Stomach (tissue), 8 donors: ENCODE measurements at regions not wholly inside any gene's neighbourhood (a gene's known extent, or its start where the extent isn't known, plus 50 kb on each side); places are given as distances from the start of the nearest gene placed in this dataset.

ENCODE experiments used
- DNase-seq, 2 donors: peaks; one replicate each; pipeline versions ENCODE4 v3.0.0 to v3.0.0-alpha.2; 2013 to 2019
- H3K27ac ChIP-seq, 5 donors: fragments of 200-600 bp in 4 of 5; sonication (generic) in 4 of 5; one replicate each; pipeline ENCODE4 v1.5.1; 2013 to 2019; ENCODE audit warnings: mild to moderate bottlenecking in 1 of 5, moderate library complexity in 1 of 5
- H3K27me3 ChIP-seq, 3 donors: fragments of 200-600 bp; sonication (generic); one replicate each; pipeline ENCODE4 v1.5.1; 2017 to 2019; ENCODE audit warnings: mixed run types in 1 of 3
- H3K36me3 ChIP-seq, 4 donors: fragments of 200-600 bp; sonication (generic); 1 replicate in 3 of 4; 2 replicates in 1 of 4; pipeline ENCODE4 v1.5.1; 2016 to 2019
- H3K4me1 ChIP-seq, 4 donors: fragments of 200-600 bp; sonication (generic); one replicate each; pipeline ENCODE4 v1.5.1; 2016 to 2019
- H3K4me3 ChIP-seq, 4 donors: fragments of 200-600 bp; sonication (generic) in 3 of 4; one replicate each; pipeline ENCODE4 v1.5.1; 2016 to 2019; ENCODE audit warnings: mild to moderate bottlenecking in 1 of 4
- H3K9me3 ChIP-seq, 4 donors: fragments of 200-600 bp; sonication (generic); one replicate each; pipeline ENCODE4 v1.5.1; 2016 to 2019
- CTCF ChIP-seq, 7 experiments: fragments of 450-650 bp in 4 of 7; fragments of 200-600 bp in 3 of 7; sonication (generic) in 3 of 7; IDR thresholded peaks; one replicate each; pipeline ENCODE4 v1.5.1; 2016 to 2019; ENCODE audit warnings: antibody characterized with exemption in 7 of 7, control low read depth in 2 of 7, mild to moderate bottlenecking in 1 of 7
- EP300 ChIP-seq: sonication (generic); formaldehyde crosslinking; IDR thresholded peaks from one replicate; pipeline ENCODE4 v1.6.1; 2017; ENCODE audit warnings: antibody characterized with exemption
- POLR2A ChIP-seq, 4 donors: fragments of 450-650 bp; IDR thresholded peaks; one replicate each; pipeline ENCODE4 v1.6.1; 2016; ENCODE audit warnings: antibody characterized with exemption in 4 of 4, control low read depth in 2 of 4, mild to moderate bottlenecking in 1 of 4, moderate library complexity in 1 of 4
- POLR2AphosphoS5 ChIP-seq, 3 donors: sonication (generic); formaldehyde crosslinking; IDR thresholded peaks; one replicate each; pipeline ENCODE4 v1.6.1; 2016; ENCODE audit warnings: antibody characterized with exemption in 3 of 3
- WGBS, 5 donors: extraction: QIAGEN DNeasy Blood & Tissue Kit in 3 of 5; methylation state at CpG; one replicate each; pipeline versions ENCODE4 v1.1.5 to v1.1.7; 2013 to 2018; 5-methylcytosine and 5-hydroxymethylcytosine counted together
- intact Hi-C: fragments of 100-400 bp; cut with DNase I; formaldehyde crosslinking; loops from one replicate; pipeline ENCODE4 v1.15.1; 2023; ENCODE audit warnings: low total_unique reads
- donor health status: healthy with polysubstance abuse.
- donor health status: Bipolar disorder and iron deficiency.
- donor health status: healthy.

- DNase-seq: no peak
- Histone ChIP-seq H3K27me3 (no peaks in the 10 kb centered on the region), H3K4me3 (no peak overlapping the region), H3K9me3 (no peaks in the 10 kb centered on the region), H3K4me1 (peaks cover 0 to 3% (median 0%) of the 10 kb centered on the region in 4 donors), H3K36me3 (no peaks in the 10 kb centered on the region), H3K27ac (no peak overlapping the region)
- TF ChIP-seq EP300: no peak
- TF ChIP-seq CTCF (IDR thresholded peaks at IDR 0.05): no peak
- TF ChIP-seq POLR2A (IDR thresholded peaks at IDR 0.05): no peak
- no peak for TF ChIP-seq POLR2AphosphoS5 (IDR thresholded peaks at IDR 0.05)
- intact Hi-C loops: loop anchor here (10.0 kb wide), 1 partner anchor 814 kb away; no protein-coding TSS in a partner anchor
- WGBS, 5 donors: 70 to 83% (median 81%) methylated on average over 1 of the region's 1 CpG
Measured at GRCh38 chr14:53531156-53531555, 378.0 kb upstream of the DDHD1 start.

GRCh38 chr14:53529519-53529918 is 376.4 kb upstream of the DDHD1 start:
- Histone ChIP-seq H3K4me1 (peaks cover 0 to 6% (median 0%) of the 10 kb centered on the region in 4 donors), H3K4me3 (no peak overlapping the region), H3K27me3 (no peaks in the 10 kb centered on the region), H3K36me3 (no peaks in the 10 kb centered on the region), H3K27ac (no peak overlapping the region), H3K9me3 (no peaks in the 10 kb centered on the region)
- TF ChIP-seq POLR2A (IDR thresholded peaks at IDR 0.05) (no peak), EP300 (no peak), POLR2AphosphoS5 (IDR thresholded peaks at IDR 0.05) (no peak), CTCF (IDR thresholded peaks at IDR 0.05) (no peak)
- WGBS, 5 donors: 76 to 97% (median 90%) methylated on average over 3 of the region's 3 CpGs
- DNase-seq: no peak
- intact Hi-C loops: no loop called here

GRCh38 chr14:53528185-53528671 is 375.1 kb upstream of the DDHD1 start:
- no peaks in the 10 kb centered on the region for H3K27me3 ChIP-seq
- no peaks in the 10 kb centered on the region for H3K9me3 ChIP-seq
- no peaks in the 10 kb centered on the region for H3K36me3 ChIP-seq
- WGBS, 5 donors: 81 to 93% (median 85%) methylated on average over 2 of the region's 2 CpGs
- TF ChIP-seq CTCF (IDR thresholded peaks at IDR 0.05) (no peak), EP300 (no peak), POLR2A (IDR thresholded peaks at IDR 0.05) (no peak), POLR2AphosphoS5 (IDR thresholded peaks at IDR 0.05) (no peak)
- H3K27ac ChIP-seq: no peak overlapping the region
- intact Hi-C loops: no loop called here
- no peak overlapping the region for H3K4me3 ChIP-seq
- H3K4me1 ChIP-seq: peaks cover 0 to 6% (median 0%) of the 10 kb centered on the region in 4 donors
- DNase-seq: no peak

DNA sequence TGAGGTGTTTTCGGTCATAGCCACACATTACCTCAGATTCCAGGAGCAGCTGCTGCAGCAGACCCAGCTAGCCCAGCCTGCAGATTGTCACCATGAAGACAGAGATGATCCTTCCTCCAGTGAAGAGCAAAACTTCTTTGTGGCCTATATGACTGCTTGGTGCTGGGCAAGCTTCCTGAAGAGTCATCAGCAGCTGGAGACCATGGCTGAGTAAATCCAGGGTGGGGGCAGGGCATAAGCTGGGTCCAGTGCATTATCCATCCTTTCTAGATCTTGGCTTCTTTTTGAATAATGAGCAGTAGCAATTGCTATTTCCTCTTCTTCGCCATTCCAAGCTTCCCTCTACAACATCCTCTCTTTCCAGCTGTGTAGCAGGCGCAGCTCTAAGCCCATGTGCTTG is 373.1 kb upstream of the DDHD1 start:
- WGBS, 5 donors: 70 to 96% (median 75%) methylated on average over 2 to 3 of the region's 3 CpGs
- H3K4me1 ChIP-seq: peaks cover 0 to 6% (median 0%) of the 10 kb centered on the region in 4 donors
- H3K9me3 ChIP-seq: no peaks in the 10 kb centered on the region
- H3K27me3 ChIP-seq: no peaks in the 10 kb centered on the region
- H3K36me3 ChIP-seq: no peaks in the 10 kb centered on the region
- intact Hi-C loops: no loop called here
- no peak for DNase-seq
- H3K4me3 ChIP-seq: no peak overlapping the region
- H3K27ac ChIP-seq: peak overlapping the region in 1 of 5 donors; percentile 26
- TF ChIP-seq EP300: no peak
- TF ChIP-seq POLR2A (IDR thresholded peaks at IDR 0.05): no peak
- TF ChIP-seq CTCF (IDR thresholded peaks at IDR 0.05): no peak
